GM23248 (cell line): ENCODE measurements at regions not wholly inside any gene's neighbourhood (a gene's known extent, or its start where the extent isn't known, plus 50 kb on each side); places are given as distances from the start of the nearest gene placed in this dataset.

Experiments used
- DNase-seq: peaks from one replicate; pipeline ENCODE4 v3.0.0-alpha.2; 2015
- H2AFZ ChIP-seq: fragments of 200-600 bp; sonication (generic); 2 replicates; pipeline ENCODE4 v1.6.1; 2016; ENCODE audit warnings: antibody characterized with exemption
- H3F3A ChIP-seq: fragments of 200-600 bp; sonication (generic); 2 replicates; pipeline ENCODE4 v1.6.1; 2016; ENCODE audit warnings: mild to moderate bottlenecking, antibody characterized with exemption, mixed run types; ENCODE audit not compliant: insufficient read depth
- H3K27ac ChIP-seq: fragments of 200-600 bp; sonication (generic); 2 replicates; pipeline ENCODE4 v1.5.1; 2016; ENCODE audit warnings: mild to moderate bottlenecking
- H3K27me3 ChIP-seq: fragments of 200-600 bp; sonication (generic); replicated peaks from 2 replicates; pipeline ENCODE4 v1.6.1; 2016; ENCODE audit warnings: mild to moderate bottlenecking; ENCODE audit not compliant: insufficient read depth
- H3K36me3 ChIP-seq: fragments of 200-600 bp; sonication (generic); 2 replicates; pipeline ENCODE4 v1.6.1; 2016; ENCODE audit warnings: low read depth, mild to moderate bottlenecking
- H3K4me1 ChIP-seq: fragments of 200-600 bp; sonication (generic); 2 replicates; pipeline ENCODE4 v1.6.1; 2016; ENCODE audit warnings: mild to moderate bottlenecking; ENCODE audit not compliant: insufficient read depth
- H3K4me2 ChIP-seq: fragments of 200-600 bp; sonication (generic); one replicate; pipeline ENCODE4 v1.6.1; 2016; ENCODE audit warnings: mild to moderate bottlenecking; ENCODE audit not compliant: unreplicated experiment
- H3K4me3 ChIP-seq: fragments of 200-600 bp; sonication (generic); 2 replicates; pipeline ENCODE4 v1.5.1; 2016; ENCODE audit warnings: mild to moderate bottlenecking
- H3K79me2 ChIP-seq: fragments of 200-600 bp; sonication (generic); 2 replicates; pipeline ENCODE4 v1.6.1; 2016; ENCODE audit warnings: mild to moderate bottlenecking; ENCODE audit not compliant: insufficient read depth
- H3K9ac ChIP-seq: fragments of 200-600 bp; sonication (generic); 2 replicates; pipeline ENCODE4 v1.6.1; 2016; ENCODE audit warnings: mild to moderate bottlenecking
- H3K9me2 ChIP-seq: fragments of 200-600 bp; sonication (generic); 2 replicates; pipeline ENCODE4 v1.6.1; 2016; ENCODE audit warnings: mixed run types, mild to moderate bottlenecking, moderate library complexity; ENCODE audit not compliant: insufficient read depth
- H3K9me3 ChIP-seq: fragments of 200-600 bp; sonication (generic); one replicate; pipeline ENCODE4 v1.6.1; 2017; ENCODE audit warnings: low read depth
- H4K20me1 ChIP-seq: fragments of 200-600 bp; sonication (generic); 2 replicates; pipeline ENCODE4 v1.6.0; 2016; ENCODE audit not compliant: insufficient read depth
- EZH2 ChIP-seq: fragments of 200-600 bp; sonication (generic); IDR thresholded peaks from 2 replicates; pipeline ENCODE4 v1.6.1; 2018; ENCODE audit warnings: antibody characterized with exemption, mild to moderate bottlenecking; ENCODE audit not compliant: insufficient read depth, poor library complexity, severe bottlenecking
- EZH2phosphoT487 ChIP-seq: fragments of 200-600 bp; sonication (generic); IDR thresholded peaks from 2 replicates; pipeline ENCODE4 v1.6.1; 2018; ENCODE audit warnings: antibody characterized with exemption, moderate library complexity, mild to moderate bottlenecking, low read depth; ENCODE audit not compliant: insufficient read depth
- WGBS, 2 experiments: methylation state at CpG; one replicate each; pipeline ENCODE4 v1.1.6; 2015 to 2017; ENCODE audit warnings: low lambda C conversion rate in 2 of 2, low coverage in 1 of 2; ENCODE audit errors: missing lambda C conversion rate in 2 of 2; 5-methylcytosine and 5-hydroxymethylcytosine counted together
- in situ Hi-C: fragments of 300-500 bp; cut with MboI; formaldehyde crosslinking; loops from 2 replicates; pipeline ENCODE4 v1.15.0; 2020

DNA sequence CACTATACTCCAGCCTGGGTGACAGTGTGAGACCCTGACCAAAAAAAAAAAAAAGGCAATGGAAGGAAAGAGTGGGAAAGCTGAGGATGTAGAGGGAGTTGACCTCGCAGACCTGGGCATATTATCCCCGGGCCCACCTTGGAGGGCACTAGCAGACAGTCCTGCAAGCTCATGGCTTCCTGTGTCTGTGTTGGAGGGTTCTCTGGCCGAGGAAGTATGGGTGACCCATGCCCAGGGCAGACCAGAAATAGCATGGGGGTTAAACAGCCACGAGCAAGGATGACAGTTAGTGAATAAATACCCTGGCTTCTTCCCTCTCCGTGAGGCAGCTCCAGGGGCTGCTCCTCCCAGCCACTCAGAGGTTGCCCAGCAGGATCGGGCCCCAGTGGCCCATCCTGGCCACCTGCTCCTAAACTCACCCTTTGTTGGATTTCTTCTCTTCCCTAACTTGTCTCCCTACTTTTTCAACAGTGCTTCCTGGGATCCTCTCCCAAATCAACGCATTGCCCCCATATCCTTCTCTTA is 485.8 kb downstream of the ZNF536 start:
- Histone ChIP-seq H3K4me2 (no peak overlapping the region), H4K20me1 (no peaks in the 10 kb centered on the region), H2AFZ (no peak overlapping the region), H3K27ac (no peak overlapping the region), H3K4me1 (no peaks in the 10 kb centered on the region), H3K79me2 (no peaks in the 10 kb centered on the region), H3K9ac (no peak overlapping the region), H3K9me2 (no peaks in the 10 kb centered on the region), H3K9me3 (no peaks in the 10 kb centered on the region), H3K4me3 (no peak overlapping the region), H3K27me3 (no peaks in the 10 kb centered on the region), H3F3A (no peaks in the 10 kb centered on the region), H3K36me3 (no peaks in the 10 kb centered on the region)
- no peak for DNase-seq
- in situ Hi-C loops: no loop called here
- TF ChIP-seq EZH2: no peak
- no peak for TF ChIP-seq EZH2phosphoT487
- 23 to 27% methylated on average over 7 of the region's 7 CpGs for WGBS, 2 experiments

- H2AFZ ChIP-seq: no peak overlapping the region
- no peak overlapping the region for H3K4me3 ChIP-seq
- in situ Hi-C loops: no loop called here
- H3K36me3 ChIP-seq: no peaks in the 10 kb centered on the region
- no peaks in the 10 kb centered on the region for H3K4me1 ChIP-seq
- no peaks in the 10 kb centered on the region for H3K9me3 ChIP-seq
- no peaks in the 10 kb centered on the region for H3K27me3 ChIP-seq
- no peak for TF ChIP-seq EZH2
- TF ChIP-seq EZH2phosphoT487: no peak
- H3K9ac ChIP-seq: no peak overlapping the region
- DNase-seq: no peak
- no peaks in the 10 kb centered on the region for H3K79me2 ChIP-seq
- H3K9me2 ChIP-seq: no peaks in the 10 kb centered on the region
- H3K4me2 ChIP-seq: no peak overlapping the region
- no peaks in the 10 kb centered on the region for H3F3A ChIP-seq
- H4K20me1 ChIP-seq: no peaks in the 10 kb centered on the region
- H3K27ac ChIP-seq: no peak overlapping the region
- WGBS, 2 experiments: 24 to 28% methylated on average over 6 of the region's 6 CpGs
Observed at GRCh38 chr19:30857388-30857787, 485.2 kb downstream of the ZNF536 start.

- TF ChIP-seq EZH2 (no peak), EZH2phosphoT487 (no peak)
- Histone ChIP-seq H3K36me3 (no peaks in the 10 kb centered on the region), H2AFZ (no peak overlapping the region), H3K27me3 (no peaks in the 10 kb centered on the region), H3K4me1 (no peaks in the 10 kb centered on the region), H3K9ac (no peak overlapping the region), H3K9me3 (no peaks in the 10 kb centered on the region), H3K27ac (no peak overlapping the region), H3K9me2 (no peaks in the 10 kb centered on the region), H3K4me3 (no peak overlapping the region), H3F3A (no peaks in the 10 kb centered on the region), H3K4me2 (no peak overlapping the region), H3K79me2 (no peaks in the 10 kb centered on the region), H4K20me1 (no peaks in the 10 kb centered on the region)
- DNase-seq: no peak
- 30 to 35% methylated on average over 3 of the region's 3 CpGs for WGBS, 2 experiments
- in situ Hi-C loops: no loop called here
Observed at GRCh38 chr19:30856786-30857185, 484.6 kb downstream of the ZNF536 start.

DNA sequence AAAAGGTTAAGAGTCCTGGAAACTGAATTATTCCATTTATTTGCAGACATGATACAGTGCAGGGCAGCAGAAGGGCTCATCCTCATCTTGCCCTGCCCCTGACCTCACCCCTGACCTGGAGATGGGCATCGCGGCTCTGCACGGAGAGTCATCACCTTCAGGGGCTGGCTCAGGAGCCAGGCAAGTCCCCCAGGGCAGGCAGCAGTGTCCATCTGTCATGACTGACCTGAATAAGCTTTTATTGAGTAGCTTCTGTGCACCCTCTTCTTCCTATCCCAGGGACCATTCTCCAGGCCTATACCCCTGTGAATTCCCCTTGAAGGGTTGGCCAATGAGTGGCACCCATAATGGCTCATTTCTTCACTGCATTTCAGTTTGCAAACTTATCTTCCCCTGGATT is 484.2 kb downstream of the ZNF536 start:
- H4K20me1 ChIP-seq: no peaks in the 10 kb centered on the region
- DNase-seq: no peak
- H3K4me2 ChIP-seq: no peak overlapping the region
- H3K27ac ChIP-seq: no peak overlapping the region
- H3K9me3 ChIP-seq: no peaks in the 10 kb centered on the region
- 9 to 31% methylated on average over 3 of the region's 3 CpGs for WGBS, 2 experiments
- no peak overlapping the region for H3K4me3 ChIP-seq
- no peak overlapping the region for H2AFZ ChIP-seq
- no peaks in the 10 kb centered on the region for H3K79me2 ChIP-seq
- H3K27me3 ChIP-seq: no peaks in the 10 kb centered on the region
- H3K9ac ChIP-seq: no peak overlapping the region
- no peaks in the 10 kb centered on the region for H3K36me3 ChIP-seq
- TF ChIP-seq EZH2 (no peak), EZH2phosphoT487 (no peak)
- no peaks in the 10 kb centered on the region for H3K4me1 ChIP-seq
- H3K9me2 ChIP-seq: no peaks in the 10 kb centered on the region
- in situ Hi-C loops: no loop called here
- H3F3A ChIP-seq: no peaks in the 10 kb centered on the region

- H3K4me1 ChIP-seq: no peaks in the 10 kb centered on the region
- no peak for TF ChIP-seq EZH2phosphoT487
- no peak for TF ChIP-seq EZH2
Observed at GRCh38 chr19:30855442-30855841, 483.3 kb downstream of the ZNF536 start.

More at GRCh38 chr19:30855442-30855841, 483.3 kb downstream of the ZNF536 start:
- Histone ChIP-seq H3K4me3 (no peak overlapping the region), H2AFZ (no peak overlapping the region), H3K36me3 (no peaks in the 10 kb centered on the region), H3K79me2 (no peaks in the 10 kb centered on the region), H3K4me2 (no peak overlapping the region), H4K20me1 (no peaks in the 10 kb centered on the region), H3K9me2 (no peaks in the 10 kb centered on the region), H3K27me3 (no peaks in the 10 kb centered on the region), H3F3A (no peaks in the 10 kb centered on the region), H3K9me3 (no peaks in the 10 kb centered on the region), H3K27ac (no peak overlapping the region), H3K9ac (no peak overlapping the region)
- WGBS, 2 experiments: 37 to 39% methylated on average over 6 of the region's 6 CpGs
- no peak for DNase-seq
- in situ Hi-C loops: no loop called here
